Thyroid gland (tissue), 4 donors: ENCODE measurements at regions not wholly inside any gene's neighbourhood (a gene's known extent, or its start where the extent isn't known, plus 50 kb on each side); places are given as distances from the start of the nearest gene placed in this dataset.
"Not testable (repeated sequence)": the region's sequence is repeated elsewhere in the genome, so short reads cannot be mapped to it uniquely, and the experiment has no call there.

Experiments
- POLR2A ChIP-seq, 2 donors: fragments of 450-650 bp; IDR thresholded peaks; one replicate each; pipeline ENCODE4 v1.6.1; 2017; ENCODE audit warnings: antibody characterized with exemption in 2 of 2, mild to moderate bottlenecking in 2 of 2, moderate library complexity in 1 of 2
- TF ChIP-seq, protein P1 (sequence below), 6 experiments: fragments of 200-600 bp in 3 of 6; fragments of 450-650 bp in 3 of 6; sonication (generic) in 3 of 6; IDR thresholded peaks; one replicate each; pipeline ENCODE4 v1.5.1; 2016 to 2019; ENCODE audit warnings: antibody characterized with exemption in 6 of 6, mild to moderate bottlenecking in 2 of 6, inconsistent platforms in 1 of 6, moderate library complexity in 1 of 6

GRCh38 chr1:810949-811348 lies 112.8 kb upstream of the SAMD11 start:
- TF ChIP-seq, protein P1, sequence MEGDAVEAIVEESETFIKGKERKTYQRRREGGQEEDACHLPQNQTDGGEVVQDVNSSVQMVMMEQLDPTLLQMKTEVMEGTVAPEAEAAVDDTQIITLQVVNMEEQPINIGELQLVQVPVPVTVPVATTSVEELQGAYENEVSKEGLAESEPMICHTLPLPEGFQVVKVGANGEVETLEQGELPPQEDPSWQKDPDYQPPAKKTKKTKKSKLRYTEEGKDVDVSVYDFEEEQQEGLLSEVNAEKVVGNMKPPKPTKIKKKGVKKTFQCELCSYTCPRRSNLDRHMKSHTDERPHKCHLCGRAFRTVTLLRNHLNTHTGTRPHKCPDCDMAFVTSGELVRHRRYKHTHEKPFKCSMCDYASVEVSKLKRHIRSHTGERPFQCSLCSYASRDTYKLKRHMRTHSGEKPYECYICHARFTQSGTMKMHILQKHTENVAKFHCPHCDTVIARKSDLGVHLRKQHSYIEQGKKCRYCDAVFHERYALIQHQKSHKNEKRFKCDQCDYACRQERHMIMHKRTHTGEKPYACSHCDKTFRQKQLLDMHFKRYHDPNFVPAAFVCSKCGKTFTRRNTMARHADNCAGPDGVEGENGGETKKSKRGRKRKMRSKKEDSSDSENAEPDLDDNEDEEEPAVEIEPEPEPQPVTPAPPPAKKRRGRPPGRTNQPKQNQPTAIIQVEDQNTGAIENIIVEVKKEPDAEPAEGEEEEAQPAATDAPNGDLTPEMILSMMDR (IDR thresholded peaks at IDR 0.05): not testable (repeated sequence)
- not testable (repeated sequence) for TF ChIP-seq POLR2A (IDR thresholded peaks at IDR 0.05)
